WTC11 (cell line): ENCODE measurements at regions not wholly inside any gene's neighbourhood (a gene's known extent, or its start where the extent isn't known, plus 50 kb on each side); places are given as distances from the start of the nearest gene placed in this dataset.

Source experiments
- ATAC-seq: fragments of 200-7000 bp; cut with Tn5 transposase; 2 replicates; pipeline ENCODE4 v1.10.0; 2021; ENCODE audit warnings: mild to moderate bottlenecking, moderate library complexity
- CTCF ChIA-PET: fragments of 300-600 bp; sonication (Branson Sonifier 250); formaldehyde crosslinking; loops from one replicate; lab custom pipeline; 2021; ENCODE audit warnings: antibody characterized with exemption; lab: Charles Lee
- POLR2A ChIA-PET: fragments of 350-600 bp; sonication (Branson Sonifier 250); formaldehyde crosslinking; loops from one replicate; lab custom pipeline; 2021; ENCODE audit warnings: antibody characterized with exemption; lab: Charles Lee
- DNase-seq: peaks from one replicate; pipeline ENCODE4 v3.0.0; 2021; ENCODE audit warnings: low spot score
- H3K27ac Mint-ChIP-seq: 2 replicates; pipeline ENCODE4 v1.8.0; 2021; ENCODE audit warnings: mixed read lengths
- H3K27me3 Mint-ChIP-seq: 2 replicates; pipeline ENCODE4 v1.8.0; 2021; ENCODE audit warnings: low read depth, mild to moderate bottlenecking, moderate library complexity, mixed read lengths
- H3K36me3 Mint-ChIP-seq: 2 replicates; pipeline ENCODE4 v1.8.0; 2021; ENCODE audit warnings: mixed read lengths
- H3K4me1 Mint-ChIP-seq: 2 replicates; pipeline ENCODE4 v1.8.0; 2022; ENCODE audit warnings: mixed read lengths
- H3K4me3 Mint-ChIP-seq: 2 replicates; pipeline ENCODE4 v1.8.0; 2021; ENCODE audit warnings: mild to moderate bottlenecking, moderate library complexity, mixed read lengths
- H3K9me3 Mint-ChIP-seq: 2 replicates; pipeline ENCODE4 v1.8.0; 2021; ENCODE audit warnings: mixed read lengths
- ARID4B ChIP-seq: sonication (generic); formaldehyde crosslinking; IDR thresholded peaks from 2 replicates; pipeline ENCODE4 v1.8.0; 2023; ENCODE audit warnings: missing genetic modification reagents, mild to moderate bottlenecking, borderline replicate concordance
- ATF1 ChIP-seq: sonication (generic); formaldehyde crosslinking; IDR thresholded peaks from 2 replicates; pipeline ENCODE4 v1.8.1; 2023; ENCODE audit warnings: mild to moderate bottlenecking, moderate library complexity, missing genetic modification reagents
- CBFB ChIP-seq: sonication (generic); formaldehyde crosslinking; IDR thresholded peaks from 2 replicates; pipeline ENCODE4 v1.8.1; 2022; ENCODE audit warnings: mild to moderate bottlenecking, low read depth, missing genetic modification reagents
- CREB1 ChIP-seq: sonication (generic); formaldehyde crosslinking; IDR thresholded peaks from 2 replicates; pipeline ENCODE4 v1.8.0; 2023; ENCODE audit warnings: mild to moderate bottlenecking, missing genetic modification reagents
- E2F4 ChIP-seq: sonication (generic); formaldehyde crosslinking; IDR thresholded peaks from 2 replicates; pipeline ENCODE4 v1.8.1; 2022; ENCODE audit warnings: low read depth, mild to moderate bottlenecking, moderate library complexity, missing genetic modification reagents, borderline replicate concordance
- FOXK1 ChIP-seq: sonication (generic); formaldehyde crosslinking; IDR thresholded peaks from 2 replicates; pipeline ENCODE4 v1.8.0; 2022; ENCODE audit warnings: mild to moderate bottlenecking, moderate library complexity, missing genetic modification reagents
- FOXP1 ChIP-seq: sonication (generic); formaldehyde crosslinking; IDR thresholded peaks from 2 replicates; pipeline ENCODE4 v1.8.0; 2022; ENCODE audit warnings: missing genetic modification reagents, mild to moderate bottlenecking, moderate library complexity, borderline replicate concordance
- JAZF1 ChIP-seq: fragments of 250-450 bp; sonication (Bioruptor Pico); IDR thresholded peaks from 2 replicates; pipeline ENCODE4 v1.9.0; 2021; ENCODE audit warnings: moderate library complexity, mild to moderate bottlenecking, inconsistent platforms
- NFE2L1 ChIP-seq: sonication (generic); formaldehyde crosslinking; IDR thresholded peaks from 2 replicates; pipeline ENCODE4 v1.8.1; 2023; ENCODE audit warnings: missing genetic modification reagents
- NR2C2 ChIP-seq: sonication (generic); formaldehyde crosslinking; IDR thresholded peaks from 2 replicates; pipeline ENCODE4 v1.8.0; 2022; ENCODE audit warnings: mild to moderate bottlenecking, missing genetic modification reagents
- STAT6 ChIP-seq: sonication (generic); formaldehyde crosslinking; conservative IDR thresholded peaks from 2 replicates; pipeline ENCODE4 v1.8.1; 2023; ENCODE audit warnings: mild to moderate bottlenecking, low read depth, missing genetic modification reagents, moderate library complexity
- USF2 ChIP-seq: sonication (generic); formaldehyde crosslinking; IDR thresholded peaks from 2 replicates; pipeline ENCODE4 v1.8.1; 2023; ENCODE audit warnings: mild to moderate bottlenecking, missing genetic modification reagents, moderate library complexity
- ZNF317 ChIP-seq: sonication (generic); formaldehyde crosslinking; IDR thresholded peaks from 2 replicates; pipeline ENCODE4 v1.8.1; 2023; ENCODE audit warnings: low read depth, mild to moderate bottlenecking, moderate library complexity, missing genetic modification reagents, borderline replicate concordance
- ZNF425 ChIP-seq: fragments of 250-450 bp; sonication (Bioruptor Pico); conservative IDR thresholded peaks from 2 replicates; pipeline ENCODE4 v1.9.0; 2021; ENCODE audit warnings: mild to moderate bottlenecking
- ZNF671 ChIP-seq: fragments of 250-450 bp; sonication (Bioruptor Pico); IDR thresholded peaks from 2 replicates; pipeline ENCODE4 v1.8.0; 2021; ENCODE audit warnings: mild to moderate bottlenecking
- ZSCAN18 ChIP-seq: fragments of 250-450 bp; sonication (Bioruptor Pico); IDR thresholded peaks from 2 replicates; pipeline ENCODE4 v2.1.2; 2022; ENCODE audit warnings: mild to moderate bottlenecking, moderate library complexity

DNA sequence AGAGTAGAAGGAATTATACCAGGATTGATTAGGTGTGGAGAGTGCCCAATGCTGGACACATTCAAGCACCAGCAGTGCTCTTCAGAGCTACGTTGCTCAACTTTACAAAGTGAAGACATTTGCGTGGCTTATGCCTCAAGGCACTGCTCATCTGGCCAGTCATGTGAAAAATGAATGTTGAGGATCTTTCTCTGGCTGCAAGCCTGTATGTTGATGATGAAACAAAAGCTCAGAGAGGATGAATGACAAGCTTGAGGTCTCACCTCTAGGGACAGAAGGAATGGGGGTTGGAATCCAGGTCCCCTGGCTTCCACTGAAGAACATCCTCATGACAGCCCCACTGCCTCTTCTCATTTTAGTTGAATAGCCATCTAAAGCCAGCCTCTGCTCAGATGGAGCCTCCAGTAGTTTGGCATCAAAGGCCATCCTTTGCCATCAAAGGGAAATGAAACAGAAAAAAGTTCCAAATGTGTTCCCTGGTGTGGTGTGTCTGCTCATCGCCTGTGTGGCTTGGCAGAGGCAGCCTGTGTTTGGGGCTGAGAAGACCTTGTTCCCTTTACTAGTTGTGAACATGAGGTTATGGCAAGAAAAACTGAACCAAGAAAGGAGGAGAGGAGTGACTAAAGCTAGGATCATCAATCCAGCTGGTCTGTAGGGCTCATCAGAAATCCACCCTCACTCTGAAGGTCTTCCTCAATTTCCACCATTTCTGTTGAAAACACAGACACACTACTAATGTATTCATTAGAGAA, 114.0 kb upstream of the KL start:
- TF ChIP-seq ZNF317 (CRISPR knock-in tag) (no peak), ARID4B (CRISPR knock-in tag) (no peak), ZNF671 (CRISPR knock-in tag) (no peak), STAT6 (no peak), FOXK1 (no peak), CREB1 (CRISPR knock-in tag) (no peak), FOXP1 (no peak), CBFB (CRISPR knock-in tag) (no peak), ATF1 (CRISPR knock-in tag) (no peak), ZSCAN18 (CRISPR knock-in tag) (no peak), E2F4 (CRISPR knock-in tag) (no peak), NR2C2 (CRISPR knock-in tag) (no peak), ZNF425 (CRISPR knock-in tag) (no peak), USF2 (CRISPR knock-in tag) (no peak), JAZF1 (no peak), NFE2L1 (CRISPR knock-in tag) (no peak)
- Mint-ChIP-seq H3K9me3 (peaks cover 11% of the 10 kb centered on the region), H3K27me3 (peaks cover 3% of the 10 kb centered on the region; the same call in 1 of the 2 replicates), H3K36me3 (no peaks in the 10 kb centered on the region), H3K4me3 (no peak overlapping the region), H3K27ac (no peak overlapping the region), H3K4me1 (peaks cover 27% of the 10 kb centered on the region)
- ATAC-seq (no peak), DNase-seq (no peak)
- ChIA-PET POLR2A (no interaction called here), CTCF (no interaction called here)
